Ovary (tissue), 7 donors: ENCODE measurements at regions not wholly inside any gene's neighbourhood (a gene's known extent, or its start where the extent isn't known, plus 50 kb on each side); places are given as distances from the start of the nearest gene placed in this dataset.

Experiments used
- DNase-seq, 5 donors: peaks; one replicate each; pipeline ENCODE4 v3.0.0-alpha.2; 2019 to 2020
- H3K27ac ChIP-seq, 2 donors: fragments of 200-600 bp; one replicate each; pipeline versions ENCODE4 v1.5.1 to v1.8.0; 2019 to 2022
- H3K27me3 ChIP-seq: fragments of 200-600 bp; one replicate; pipeline ENCODE4 v1.8.0; 2022
- H3K36me3 ChIP-seq: fragments of 200-600 bp; sonication (generic); one replicate; pipeline ENCODE4 v1.5.1; 2019
- H3K4me1 ChIP-seq: one replicate; pipeline ENCODE4 v1.8.1; 2013; ENCODE audit warnings: mild to moderate bottlenecking, moderate library complexity; ENCODE audit not compliant: insufficient read depth
- H3K4me3 ChIP-seq: fragments of 200-600 bp; sonication (generic); one replicate; pipeline ENCODE4 v1.5.1; 2017
- H3K9me3 ChIP-seq, 2 donors: fragments of 200-600 bp in 1 of 2; sonication (generic) in 1 of 2; one replicate each; pipeline versions ENCODE4 v1.5.1 to v1.8.1; 2013 to 2019; ENCODE audit warnings: mild to moderate bottlenecking in 1 of 2, moderate library complexity in 1 of 2
- CTCF ChIP-seq, 3 donors: fragments of 450-650 bp in 2 of 3; fragments of 200-600 bp in 1 of 3; IDR thresholded peaks; one replicate each; pipeline versions ENCODE4 v1.5.1 to v1.8.0; 2016 to 2022; ENCODE audit warnings: antibody characterized with exemption in 3 of 3, mild to moderate bottlenecking in 1 of 3
- EP300 ChIP-seq: sonication (generic); formaldehyde crosslinking; IDR thresholded peaks from one replicate; pipeline ENCODE4 v1.6.1; 2017; ENCODE audit warnings: antibody characterized with exemption
- POLR2A ChIP-seq: fragments of 450-650 bp; IDR thresholded peaks from one replicate; pipeline ENCODE4 v1.6.1; 2017; ENCODE audit warnings: antibody characterized with exemption, mild to moderate bottlenecking, moderate library complexity
- WGBS, 3 donors: extraction: QIAGEN DNeasy Blood & Tissue Kit in 1 of 3; methylation state at CpG; one replicate each; pipeline versions ENCODE4 v1.1.5 to v1.1.7; 2013 to 2017; 5-methylcytosine and 5-hydroxymethylcytosine counted together
- intact Hi-C, 4 donors: fragments of 100-400 bp; cut with DNase I; formaldehyde crosslinking; loops; one replicate each; pipeline versions ENCODE4 v1.11.0 to v1.15.1; 2022 to 2023
- donor health status: DM: no; HTN: no; CAD: no; lungs with moderate emphysema.
- donor health status: DM: no; HTN: no; CAD: no.
- donor health status: Bipolar disorder and iron deficiency.
- donor health status: DM: no; HTN: no; CAD: no.
- donor health status: DM: yes; HTN: yes; CAD: no.

DNA sequence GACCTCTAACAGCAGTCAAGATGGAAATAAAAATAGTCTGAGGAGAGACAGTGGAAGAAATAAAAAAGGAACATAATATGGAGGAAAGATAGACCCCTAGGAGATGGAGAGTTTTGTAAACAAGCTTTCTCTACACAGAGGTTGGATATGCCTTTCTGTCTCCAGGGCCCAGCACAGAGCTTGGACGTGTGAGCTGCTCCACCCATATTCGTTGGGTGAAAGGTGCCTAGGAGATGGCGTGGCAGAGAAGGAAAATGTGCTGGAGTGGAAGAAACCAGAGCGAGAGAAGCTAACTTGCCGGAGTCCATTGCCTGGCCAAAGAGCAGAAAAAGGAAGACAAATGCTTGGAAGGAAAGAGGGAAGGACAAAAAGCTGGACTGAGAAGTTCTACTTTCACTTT, 78.3 kb upstream of the LMO4 start:
- H3K36me3 ChIP-seq = no peaks in the 10 kb centered on the region
- H3K27ac ChIP-seq = no peak overlapping the region
- no peaks in the 10 kb centered on the region for H3K27me3 ChIP-seq
- intact Hi-C loops = no loop called here
- no peak for TF ChIP-seq EP300
- TF ChIP-seq CTCF (IDR thresholded peaks at IDR 0.05) = no peak
- TF ChIP-seq POLR2A = no peak
- H3K4me1 ChIP-seq = no peaks in the 10 kb centered on the region
- H3K4me3 ChIP-seq = no peak overlapping the region
- no peak for DNase-seq
- 81 to 90% (median 83%) methylated on average over 5 of the region's 5 CpGs for WGBS, 3 donors
- peaks cover 0 to 4% of the 10 kb centered on the region in 2 donors for H3K9me3 ChIP-seq

- H3K4me3 ChIP-seq = no peak overlapping the region
- no peaks in the 10 kb centered on the region for H3K27me3 ChIP-seq
- H3K4me1 ChIP-seq = no peaks in the 10 kb centered on the region
- no peak overlapping the region for H3K27ac ChIP-seq
- H3K36me3 ChIP-seq = no peaks in the 10 kb centered on the region
- intact Hi-C loops = no loop called here
- WGBS, 3 donors = 46 to 63% (median 54%) methylated on average over 2 of the region's 2 CpGs
- H3K9me3 ChIP-seq = peaks cover 0 to under 1% of the 10 kb centered on the region in 2 donors
- no peak for TF ChIP-seq POLR2A
- no peak for TF ChIP-seq CTCF (IDR thresholded peaks at IDR 0.05)
- TF ChIP-seq EP300 = no peak
- no peak for DNase-seq
Measured at GRCh38 chr1:87252406-87252805, 76.3 kb upstream of the LMO4 start.

DNA sequence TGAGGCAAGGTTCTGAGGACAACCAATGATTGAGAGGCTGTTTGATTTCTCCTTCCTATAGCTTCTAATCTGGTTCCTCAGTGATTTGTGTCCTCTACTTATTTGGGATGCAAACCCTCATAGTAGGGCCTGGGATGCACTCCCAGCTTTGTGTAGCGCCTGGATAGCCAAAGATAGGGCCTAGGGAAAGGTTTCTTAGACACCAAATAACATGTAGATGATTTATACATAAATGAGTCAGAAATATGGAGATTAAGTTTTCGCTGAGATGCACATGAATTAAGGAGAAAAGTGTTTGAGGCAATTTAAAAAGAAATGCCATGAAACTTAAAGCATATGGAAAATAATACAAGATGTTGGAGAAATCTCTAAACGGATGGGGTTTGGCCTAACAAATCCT, 66.0 kb upstream of the LMO4 start:
- H3K4me1 ChIP-seq = no peaks in the 10 kb centered on the region
- no peak for DNase-seq
- no peaks in the 10 kb centered on the region for H3K9me3 ChIP-seq
- no peaks in the 10 kb centered on the region for H3K27me3 ChIP-seq
- H3K4me3 ChIP-seq = no peak overlapping the region
- TF ChIP-seq POLR2A = no peak
- 72 to 79% (median 75%) methylated on average over 3 of the region's 3 CpGs for WGBS, 3 donors
- intact Hi-C loops = no loop called here
- no peak overlapping the region for H3K27ac ChIP-seq
- H3K36me3 ChIP-seq = no peaks in the 10 kb centered on the region

- H3K4me3 ChIP-seq = no peak overlapping the region
- H3K27me3 ChIP-seq = no peaks in the 10 kb centered on the region
- TF ChIP-seq CTCF (IDR thresholded peaks at IDR 0.05) (no peak), EP300 (no peak), POLR2A (no peak)
- H3K27ac ChIP-seq = no peak overlapping the region
- no peaks in the 10 kb centered on the region for H3K9me3 ChIP-seq
- DNase-seq = no peak
- 69 to 82% (median 79%) methylated on average over 2 of the region's 2 CpGs for WGBS, 3 donors
- intact Hi-C loops = no loop called here
- no peaks in the 10 kb centered on the region for H3K4me1 ChIP-seq
- no peaks in the 10 kb centered on the region for H3K36me3 ChIP-seq
Measured at GRCh38 chr1:87263281-87263680, 65.4 kb upstream of the LMO4 start.

GRCh38 chr1:87263785-87264184, 64.9 kb upstream of the LMO4 start:
- H3K36me3 ChIP-seq = no peaks in the 10 kb centered on the region
- TF ChIP-seq EP300 = no peak
- TF ChIP-seq CTCF (IDR thresholded peaks at IDR 0.05) = no peak
- no peak for TF ChIP-seq POLR2A
- intact Hi-C loops = no loop called here

More at GRCh38 chr1:87263785-87264184, 64.9 kb upstream of the LMO4 start:
- Histone ChIP-seq H3K9me3 (no peaks in the 10 kb centered on the region), H3K27ac (no peak overlapping the region), H3K4me1 (no peaks in the 10 kb centered on the region), H3K4me3 (no peak overlapping the region), H3K27me3 (no peaks in the 10 kb centered on the region)
- DNase-seq = no peak
